WTC11 (cell line): ENCODE measurements at regions not wholly inside any gene's neighbourhood (a gene's known extent, or its start where the extent isn't known, plus 50 kb on each side); places are given as distances from the start of the nearest gene placed in this dataset.

Experiments used
- ATAC-seq: fragments of 200-7000 bp; cut with Tn5 transposase; 2 replicates; pipeline ENCODE4 v1.10.0; 2021; ENCODE audit warnings: mild to moderate bottlenecking, moderate library complexity
- CTCF ChIA-PET: fragments of 300-600 bp; sonication (Branson Sonifier 250); formaldehyde crosslinking; loops from one replicate; lab custom pipeline; 2021; ENCODE audit warnings: antibody characterized with exemption; lab: Charles Lee
- POLR2A ChIA-PET: fragments of 350-600 bp; sonication (Branson Sonifier 250); formaldehyde crosslinking; loops from one replicate; lab custom pipeline; 2021; ENCODE audit warnings: antibody characterized with exemption; lab: Charles Lee
- DNase-seq: peaks from one replicate; pipeline ENCODE4 v3.0.0; 2021; ENCODE audit warnings: low spot score
- H3K27ac Mint-ChIP-seq: 2 replicates; pipeline ENCODE4 v1.8.0; 2021; ENCODE audit warnings: mixed read lengths
- H3K27me3 Mint-ChIP-seq: 2 replicates; pipeline ENCODE4 v1.8.0; 2021; ENCODE audit warnings: low read depth, mild to moderate bottlenecking, moderate library complexity, mixed read lengths
- H3K36me3 Mint-ChIP-seq: 2 replicates; pipeline ENCODE4 v1.8.0; 2021; ENCODE audit warnings: mixed read lengths
- H3K4me1 Mint-ChIP-seq: 2 replicates; pipeline ENCODE4 v1.8.0; 2022; ENCODE audit warnings: mixed read lengths
- H3K4me3 Mint-ChIP-seq: 2 replicates; pipeline ENCODE4 v1.8.0; 2021; ENCODE audit warnings: mild to moderate bottlenecking, moderate library complexity, mixed read lengths
- H3K9me3 Mint-ChIP-seq: 2 replicates; pipeline ENCODE4 v1.8.0; 2021; ENCODE audit warnings: mixed read lengths
- FOXJ3 ChIP-seq: sonication (generic); formaldehyde crosslinking; IDR thresholded peaks from 2 replicates; pipeline ENCODE4 v1.9.0; 2021; ENCODE audit warnings: missing genetic modification reagents, mild to moderate bottlenecking, borderline replicate concordance
- HMGA2 ChIP-seq: fragments of 250-450 bp; sonication (Bioruptor Pico); IDR thresholded peaks from 2 replicates; pipeline ENCODE4 v1.4.0; 2021; ENCODE audit warnings: mild to moderate bottlenecking, moderate library complexity
- NFYB ChIP-seq: sonication (generic); formaldehyde crosslinking; conservative IDR thresholded peaks from 2 replicates; pipeline ENCODE4 v1.8.0; 2022; ENCODE audit warnings: low read depth, missing genetic modification reagents
- NR1H2 ChIP-seq: sonication (generic); formaldehyde crosslinking; IDR thresholded peaks from 2 replicates; pipeline ENCODE4 v1.9.0; 2021; ENCODE audit warnings: mild to moderate bottlenecking, moderate library complexity, missing genetic modification reagents
- OVOL2 ChIP-seq: fragments of 250-450 bp; sonication (Bioruptor Pico); IDR thresholded peaks from 2 replicates; pipeline ENCODE4 v1.9.0; 2021; ENCODE audit warnings: mild to moderate bottlenecking, borderline replicate concordance
- SMAD4 ChIP-seq: sonication (generic); formaldehyde crosslinking; IDR thresholded peaks from 2 replicates; pipeline ENCODE4 v1.8.0; 2022; ENCODE audit warnings: mild to moderate bottlenecking, missing genetic modification reagents
- TEAD1 ChIP-seq: sonication (generic); formaldehyde crosslinking; IDR thresholded peaks from 2 replicates; pipeline ENCODE4 v1.8.0; 2022; ENCODE audit warnings: mild to moderate bottlenecking, missing genetic modification reagents
- TEAD4 ChIP-seq: sonication (generic); formaldehyde crosslinking; IDR thresholded peaks from 2 replicates; pipeline ENCODE4 v1.8.0; 2022; ENCODE audit warnings: mild to moderate bottlenecking, missing genetic modification reagents
- ZBTB21 ChIP-seq: sonication (generic); formaldehyde crosslinking; IDR thresholded peaks from 2 replicates; pipeline ENCODE4 v1.8.1; 2023; ENCODE audit warnings: mild to moderate bottlenecking, missing genetic modification reagents, borderline replicate concordance
- ZNF263 ChIP-seq: sonication (generic); formaldehyde crosslinking; IDR thresholded peaks from 2 replicates; pipeline ENCODE4 v1.8.1; 2022; ENCODE audit warnings: low read depth, mild to moderate bottlenecking, moderate library complexity, missing genetic modification reagents
- ZNF416 ChIP-seq: fragments of 250-450 bp; sonication (Bioruptor Pico); IDR thresholded peaks from 2 replicates; pipeline ENCODE4 v1.9.0; 2021; ENCODE audit warnings: mild to moderate bottlenecking, inconsistent platforms
- TF ChIP-seq, protein P1 (sequence below): sonication (generic); formaldehyde crosslinking; IDR thresholded peaks from 2 replicates; pipeline ENCODE4 v1.8.0; 2023; ENCODE audit warnings: mild to moderate bottlenecking, missing genetic modification reagents
- TF ChIP-seq, protein P2 (sequence below): sonication (generic); formaldehyde crosslinking; IDR thresholded peaks from 2 replicates; pipeline ENCODE4 v1.8.0; 2022; ENCODE audit warnings: mild to moderate bottlenecking, missing genetic modification reagents
- TF ChIP-seq, protein P3 (sequence below): sonication (generic); formaldehyde crosslinking; IDR thresholded peaks from 2 replicates; pipeline ENCODE4 v1.8.0; 2023; ENCODE audit warnings: missing genetic modification reagents
- TF ChIP-seq, protein P4 (sequence below): sonication (generic); formaldehyde crosslinking; IDR thresholded peaks from 2 replicates; pipeline ENCODE4 v1.8.1; 2023; ENCODE audit warnings: mild to moderate bottlenecking, missing genetic modification reagents, moderate library complexity
- TF ChIP-seq, protein P5 (sequence below): sonication (generic); formaldehyde crosslinking; IDR thresholded peaks from 2 replicates; pipeline ENCODE4 v1.8.1; 2023; ENCODE audit warnings: mild to moderate bottlenecking, missing genetic modification reagents, borderline replicate concordance
- TF ChIP-seq, protein P6 (sequence below): sonication (generic); formaldehyde crosslinking; IDR thresholded peaks from 2 replicates; pipeline ENCODE4 v1.8.0; 2022; ENCODE audit warnings: mild to moderate bottlenecking, missing genetic modification reagents
- TF ChIP-seq, protein P7 (sequence below): fragments of 250-450 bp; sonication (Bioruptor Pico); IDR thresholded peaks from 2 replicates; pipeline ENCODE4 v1.9.0; 2021; ENCODE audit warnings: mild to moderate bottlenecking
- TF ChIP-seq, protein P8 (sequence below): sonication (generic); formaldehyde crosslinking; IDR thresholded peaks from 2 replicates; pipeline ENCODE4 v1.8.0; 2022; ENCODE audit warnings: mild to moderate bottlenecking, missing genetic modification reagents
- TF ChIP-seq, protein P9 (sequence below): sonication (generic); formaldehyde crosslinking; IDR thresholded peaks from 2 replicates; pipeline ENCODE4 v1.8.1; 2023; ENCODE audit warnings: mild to moderate bottlenecking, moderate library complexity, missing genetic modification reagents

DNA sequence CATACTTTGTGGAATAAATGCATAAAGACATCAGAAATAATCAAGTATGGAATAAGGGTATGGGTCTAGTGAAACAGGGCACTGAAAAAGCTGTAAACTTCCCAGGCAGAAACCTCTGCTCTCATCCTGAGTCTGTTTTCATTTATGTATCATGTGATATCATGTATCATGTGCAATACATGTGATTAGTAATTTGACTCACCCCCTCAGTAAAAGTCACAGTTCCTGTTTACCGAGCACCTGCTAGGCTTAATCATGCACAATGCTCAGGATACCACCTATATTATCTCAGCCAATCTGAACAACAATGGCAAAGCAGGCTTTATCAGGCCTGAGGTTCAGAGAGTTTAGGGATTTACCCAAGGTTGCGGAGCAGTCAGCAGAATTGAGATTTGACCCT is 250.6 kb upstream of the TENM4 start:
- Mint-ChIP-seq H3K36me3 (no peaks in the 10 kb centered on the region), H3K4me3 (no peak overlapping the region), H3K27ac (no peak overlapping the region), H3K4me1 (no peaks in the 10 kb centered on the region), H3K9me3 (no peaks in the 10 kb centered on the region), H3K27me3 (peaks cover 3% of the 10 kb centered on the region)
- POLR2A ChIA-PET: no interaction called here
- TF ChIP-seq FOXJ3 (CRISPR knock-in tag): no peak
- TF ChIP-seq NFYB (CRISPR knock-in tag): no peak
- no peak for TF ChIP-seq TEAD4 (CRISPR knock-in tag)
- no peak for TF ChIP-seq ZNF416 (CRISPR knock-in tag)
- TF ChIP-seq ZNF263 (CRISPR knock-in tag): no peak
- TF ChIP-seq HMGA2 (CRISPR knock-in tag): no peak
- TF ChIP-seq, protein P1, sequence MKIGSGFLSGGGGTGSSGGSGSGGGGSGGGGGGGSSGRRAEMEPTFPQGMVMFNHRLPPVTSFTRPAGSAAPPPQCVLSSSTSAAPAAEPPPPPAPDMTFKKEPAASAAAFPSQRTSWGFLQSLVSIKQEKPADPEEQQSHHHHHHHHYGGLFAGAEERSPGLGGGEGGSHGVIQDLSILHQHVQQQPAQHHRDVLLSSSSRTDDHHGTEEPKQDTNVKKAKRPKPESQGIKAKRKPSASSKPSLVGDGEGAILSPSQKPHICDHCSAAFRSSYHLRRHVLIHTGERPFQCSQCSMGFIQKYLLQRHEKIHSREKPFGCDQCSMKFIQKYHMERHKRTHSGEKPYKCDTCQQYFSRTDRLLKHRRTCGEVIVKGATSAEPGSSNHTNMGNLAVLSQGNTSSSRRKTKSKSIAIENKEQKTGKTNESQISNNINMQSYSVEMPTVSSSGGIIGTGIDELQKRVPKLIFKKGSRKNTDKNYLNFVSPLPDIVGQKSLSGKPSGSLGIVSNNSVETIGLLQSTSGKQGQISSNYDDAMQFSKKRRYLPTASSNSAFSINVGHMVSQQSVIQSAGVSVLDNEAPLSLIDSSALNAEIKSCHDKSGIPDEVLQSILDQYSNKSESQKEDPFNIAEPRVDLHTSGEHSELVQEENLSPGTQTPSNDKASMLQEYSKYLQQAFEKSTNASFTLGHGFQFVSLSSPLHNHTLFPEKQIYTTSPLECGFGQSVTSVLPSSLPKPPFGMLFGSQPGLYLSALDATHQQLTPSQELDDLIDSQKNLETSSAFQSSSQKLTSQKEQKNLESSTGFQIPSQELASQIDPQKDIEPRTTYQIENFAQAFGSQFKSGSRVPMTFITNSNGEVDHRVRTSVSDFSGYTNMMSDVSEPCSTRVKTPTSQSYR (CRISPR knock-in tag): no peak
- no peak for TF ChIP-seq OVOL2 (CRISPR knock-in tag)
- TF ChIP-seq, protein P2, sequence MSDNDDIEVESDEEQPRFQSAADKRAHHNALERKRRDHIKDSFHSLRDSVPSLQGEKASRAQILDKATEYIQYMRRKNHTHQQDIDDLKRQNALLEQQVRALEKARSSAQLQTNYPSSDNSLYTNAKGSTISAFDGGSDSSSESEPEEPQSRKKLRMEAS (CRISPR knock-in tag): no peak
- no peak for TF ChIP-seq TEAD1 (CRISPR knock-in tag)
- TF ChIP-seq, protein P3, sequence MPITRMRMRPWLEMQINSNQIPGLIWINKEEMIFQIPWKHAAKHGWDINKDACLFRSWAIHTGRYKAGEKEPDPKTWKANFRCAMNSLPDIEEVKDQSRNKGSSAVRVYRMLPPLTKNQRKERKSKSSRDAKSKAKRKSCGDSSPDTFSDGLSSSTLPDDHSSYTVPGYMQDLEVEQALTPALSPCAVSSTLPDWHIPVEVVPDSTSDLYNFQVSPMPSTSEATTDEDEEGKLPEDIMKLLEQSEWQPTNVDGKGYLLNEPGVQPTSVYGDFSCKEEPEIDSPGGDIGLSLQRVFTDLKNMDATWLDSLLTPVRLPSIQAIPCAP: no peak
- no peak for TF ChIP-seq NR1H2 (CRISPR knock-in tag)
- TF ChIP-seq, protein P4, sequence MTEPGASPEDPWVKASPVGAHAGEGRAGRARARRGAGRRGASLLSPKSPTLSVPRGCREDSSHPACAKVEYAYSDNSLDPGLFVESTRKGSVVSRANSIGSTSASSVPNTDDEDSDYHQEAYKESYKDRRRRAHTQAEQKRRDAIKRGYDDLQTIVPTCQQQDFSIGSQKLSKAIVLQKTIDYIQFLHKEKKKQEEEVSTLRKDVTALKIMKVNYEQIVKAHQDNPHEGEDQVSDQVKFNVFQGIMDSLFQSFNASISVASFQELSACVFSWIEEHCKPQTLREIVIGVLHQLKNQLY (CRISPR knock-in tag): no peak
- TF ChIP-seq, protein P5, sequence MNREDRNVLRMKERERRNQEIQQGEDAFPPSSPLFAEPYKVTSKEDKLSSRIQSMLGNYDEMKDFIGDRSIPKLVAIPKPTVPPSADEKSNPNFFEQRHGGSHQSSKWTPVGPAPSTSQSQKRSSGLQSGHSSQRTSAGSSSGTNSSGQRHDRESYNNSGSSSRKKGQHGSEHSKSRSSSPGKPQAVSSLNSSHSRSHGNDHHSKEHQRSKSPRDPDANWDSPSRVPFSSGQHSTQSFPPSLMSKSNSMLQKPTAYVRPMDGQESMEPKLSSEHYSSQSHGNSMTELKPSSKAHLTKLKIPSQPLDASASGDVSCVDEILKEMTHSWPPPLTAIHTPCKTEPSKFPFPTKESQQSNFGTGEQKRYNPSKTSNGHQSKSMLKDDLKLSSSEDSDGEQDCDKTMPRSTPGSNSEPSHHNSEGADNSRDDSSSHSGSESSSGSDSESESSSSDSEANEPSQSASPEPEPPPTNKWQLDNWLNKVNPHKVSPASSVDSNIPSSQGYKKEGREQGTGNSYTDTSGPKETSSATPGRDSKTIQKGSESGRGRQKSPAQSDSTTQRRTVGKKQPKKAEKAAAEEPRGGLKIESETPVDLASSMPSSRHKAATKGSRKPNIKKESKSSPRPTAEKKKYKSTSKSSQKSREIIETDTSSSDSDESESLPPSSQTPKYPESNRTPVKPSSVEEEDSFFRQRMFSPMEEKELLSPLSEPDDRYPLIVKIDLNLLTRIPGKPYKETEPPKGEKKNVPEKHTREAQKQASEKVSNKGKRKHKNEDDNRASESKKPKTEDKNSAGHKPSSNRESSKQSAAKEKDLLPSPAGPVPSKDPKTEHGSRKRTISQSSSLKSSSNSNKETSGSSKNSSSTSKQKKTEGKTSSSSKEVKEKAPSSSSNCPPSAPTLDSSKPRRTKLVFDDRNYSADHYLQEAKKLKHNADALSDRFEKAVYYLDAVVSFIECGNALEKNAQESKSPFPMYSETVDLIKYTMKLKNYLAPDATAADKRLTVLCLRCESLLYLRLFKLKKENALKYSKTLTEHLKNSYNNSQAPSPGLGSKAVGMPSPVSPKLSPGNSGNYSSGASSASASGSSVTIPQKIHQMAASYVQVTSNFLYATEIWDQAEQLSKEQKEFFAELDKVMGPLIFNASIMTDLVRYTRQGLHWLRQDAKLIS (CRISPR knock-in tag): no peak
- TF ChIP-seq SMAD4 (CRISPR knock-in tag): no peak
- TF ChIP-seq, protein P6, sequence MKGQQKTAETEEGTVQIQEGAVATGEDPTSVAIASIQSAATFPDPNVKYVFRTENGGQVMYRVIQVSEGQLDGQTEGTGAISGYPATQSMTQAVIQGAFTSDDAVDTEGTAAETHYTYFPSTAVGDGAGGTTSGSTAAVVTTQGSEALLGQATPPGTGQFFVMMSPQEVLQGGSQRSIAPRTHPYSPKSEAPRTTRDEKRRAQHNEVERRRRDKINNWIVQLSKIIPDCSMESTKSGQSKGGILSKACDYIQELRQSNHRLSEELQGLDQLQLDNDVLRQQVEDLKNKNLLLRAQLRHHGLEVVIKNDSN: no peak
- TF ChIP-seq, protein P7, sequence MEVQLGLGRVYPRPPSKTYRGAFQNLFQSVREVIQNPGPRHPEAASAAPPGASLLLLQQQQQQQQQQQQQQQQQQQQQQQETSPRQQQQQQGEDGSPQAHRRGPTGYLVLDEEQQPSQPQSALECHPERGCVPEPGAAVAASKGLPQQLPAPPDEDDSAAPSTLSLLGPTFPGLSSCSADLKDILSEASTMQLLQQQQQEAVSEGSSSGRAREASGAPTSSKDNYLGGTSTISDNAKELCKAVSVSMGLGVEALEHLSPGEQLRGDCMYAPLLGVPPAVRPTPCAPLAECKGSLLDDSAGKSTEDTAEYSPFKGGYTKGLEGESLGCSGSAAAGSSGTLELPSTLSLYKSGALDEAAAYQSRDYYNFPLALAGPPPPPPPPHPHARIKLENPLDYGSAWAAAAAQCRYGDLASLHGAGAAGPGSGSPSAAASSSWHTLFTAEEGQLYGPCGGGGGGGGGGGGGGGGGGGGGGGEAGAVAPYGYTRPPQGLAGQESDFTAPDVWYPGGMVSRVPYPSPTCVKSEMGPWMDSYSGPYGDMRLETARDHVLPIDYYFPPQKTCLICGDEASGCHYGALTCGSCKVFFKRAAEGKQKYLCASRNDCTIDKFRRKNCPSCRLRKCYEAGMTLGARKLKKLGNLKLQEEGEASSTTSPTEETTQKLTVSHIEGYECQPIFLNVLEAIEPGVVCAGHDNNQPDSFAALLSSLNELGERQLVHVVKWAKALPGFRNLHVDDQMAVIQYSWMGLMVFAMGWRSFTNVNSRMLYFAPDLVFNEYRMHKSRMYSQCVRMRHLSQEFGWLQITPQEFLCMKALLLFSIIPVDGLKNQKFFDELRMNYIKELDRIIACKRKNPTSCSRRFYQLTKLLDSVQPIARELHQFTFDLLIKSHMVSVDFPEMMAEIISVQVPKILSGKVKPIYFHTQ (CRISPR knock-in tag): no peak
- no peak for TF ChIP-seq ZBTB21 (CRISPR knock-in tag)
- TF ChIP-seq, protein P8, sequence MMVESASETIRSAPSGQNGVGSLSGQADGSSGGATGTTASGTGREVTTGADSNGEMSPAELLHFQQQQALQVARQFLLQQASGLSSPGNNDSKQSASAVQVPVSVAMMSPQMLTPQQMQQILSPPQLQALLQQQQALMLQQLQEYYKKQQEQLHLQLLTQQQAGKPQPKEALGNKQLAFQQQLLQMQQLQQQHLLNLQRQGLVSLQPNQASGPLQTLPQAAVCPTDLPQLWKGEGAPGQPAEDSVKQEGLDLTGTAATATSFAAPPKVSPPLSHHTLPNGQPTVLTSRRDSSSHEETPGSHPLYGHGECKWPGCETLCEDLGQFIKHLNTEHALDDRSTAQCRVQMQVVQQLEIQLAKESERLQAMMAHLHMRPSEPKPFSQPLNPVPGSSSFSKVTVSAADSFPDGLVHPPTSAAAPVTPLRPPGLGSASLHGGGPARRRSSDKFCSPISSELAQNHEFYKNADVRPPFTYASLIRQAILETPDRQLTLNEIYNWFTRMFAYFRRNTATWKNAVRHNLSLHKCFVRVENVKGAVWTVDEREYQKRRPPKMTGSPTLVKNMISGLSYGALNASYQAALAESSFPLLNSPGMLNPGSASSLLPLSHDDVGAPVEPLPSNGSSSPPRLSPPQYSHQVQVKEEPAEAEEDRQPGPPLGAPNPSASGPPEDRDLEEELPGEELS: no peak
- TF ChIP-seq, protein P9, sequence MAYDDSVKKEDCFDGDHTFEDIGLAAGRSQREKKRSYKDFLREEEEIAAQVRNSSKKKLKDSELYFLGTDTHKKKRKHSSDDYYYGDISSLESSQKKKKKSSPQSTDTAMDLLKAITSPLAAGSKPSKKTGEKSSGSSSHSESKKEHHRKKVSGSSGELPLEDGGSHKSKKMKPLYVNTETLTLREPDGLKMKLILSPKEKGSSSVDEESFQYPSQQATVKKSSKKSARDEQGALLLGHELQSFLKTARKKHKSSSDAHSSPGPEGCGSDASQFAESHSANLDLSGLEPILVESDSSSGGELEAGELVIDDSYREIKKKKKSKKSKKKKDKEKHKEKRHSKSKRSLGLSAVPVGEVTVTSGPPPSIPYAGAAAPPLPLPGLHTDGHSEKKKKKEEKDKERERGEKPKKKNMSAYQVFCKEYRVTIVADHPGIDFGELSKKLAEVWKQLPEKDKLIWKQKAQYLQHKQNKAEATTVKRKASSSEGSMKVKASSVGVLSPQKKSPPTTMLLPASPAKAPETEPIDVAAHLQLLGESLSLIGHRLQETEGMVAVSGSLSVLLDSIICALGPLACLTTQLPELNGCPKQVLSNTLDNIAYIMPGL (CRISPR knock-in tag): no peak
- CTCF ChIA-PET: no interaction called here
- no peak for ATAC-seq
- DNase-seq: no peak
